ENCODE measurements at regions not wholly inside any gene's neighbourhood (a gene's known extent, or its start where the extent isn't known, plus 50 kb on each side); places are given as distances from the start of the nearest gene placed in this dataset.

DNA sequence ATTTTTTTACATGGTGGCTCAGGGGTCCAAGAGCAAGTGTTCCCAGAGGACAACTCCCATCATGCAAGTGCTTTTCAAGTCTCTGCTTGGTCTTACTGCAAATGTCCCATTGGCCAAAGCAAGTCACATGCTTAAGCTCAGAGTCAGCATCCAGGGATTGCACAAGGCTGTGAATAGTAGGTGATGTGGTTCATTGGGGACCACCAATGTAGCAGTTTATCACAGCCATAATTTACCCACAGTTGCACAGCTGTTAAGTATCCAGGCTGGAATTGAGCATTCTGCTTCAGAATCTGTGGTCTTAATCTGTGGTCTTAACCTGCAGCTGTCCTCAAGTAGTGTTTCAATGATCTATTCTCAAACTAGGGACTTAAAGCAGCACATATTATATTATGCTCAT, 71.4 kb upstream of the PLCL2 start:
- Histone ChIP-seq H3K79me2 (replicated peaks; ENCODE audit: insufficient read depth, low read length) (no peaks in the 10 kb centered on the region), H2AFZ (ENCODE audit: low read depth, low read length) (no peak overlapping the region), H3K4me3 (ENCODE audit: low read length) (peak overlapping the region; percentile 22), H3K27ac (ENCODE audit: low read length) (no peak overlapping the region), H3K4me2 (ENCODE audit: low read length) (no peak overlapping the region), H3K36me3 (ENCODE audit: insufficient read depth, low read length) (no peaks in the 10 kb centered on the region), H3K9me2 (ENCODE audit: insufficient read depth, low read length) (no peaks in the 10 kb centered on the region), H3K9ac (ENCODE audit: low read length) (no peak overlapping the region), H3K27me3 (ENCODE audit: insufficient read depth, low read depth, low read length) (no peaks in the 10 kb centered on the region), H3F3A (ENCODE audit: insufficient read depth, low read length, poor library complexity, severe bottlenecking) (no peaks in the 10 kb centered on the region), H3K9me3 (ENCODE audit: low read length) (no peaks in the 10 kb centered on the region), H4K20me1 (ENCODE audit: insufficient read depth) (no peaks in the 10 kb centered on the region)
- no peak for TF ChIP-seq EP300 (conservative IDR thresholded peaks at IDR 0.05; ENCODE audit: poor library complexity, severe bottlenecking)
- TF ChIP-seq RAD21 (conservative IDR thresholded peaks at IDR 0.05), result no peak
- TF ChIP-seq SMC3 (conservative IDR thresholded peaks at IDR 0.05; ENCODE audit: poor library complexity), result no peak
- TF ChIP-seq MXI1 (conservative IDR thresholded peaks at IDR 0.05; ENCODE audit: poor library complexity, severe bottlenecking), result no peak
- TF ChIP-seq REST (IDR thresholded peaks at IDR 0.05; ENCODE audit: borderline replicate concordance), result no peak
- no peak for TF ChIP-seq POLR2AphosphoS5 (IDR thresholded peaks at IDR 0.05)
- no peak for TF ChIP-seq EZH2 (IDR thresholded peaks at IDR 0.05; ENCODE audit: borderline replicate concordance, insufficient read depth, low read length, poor library complexity, severe bottlenecking)
- TF ChIP-seq, protein P1, sequence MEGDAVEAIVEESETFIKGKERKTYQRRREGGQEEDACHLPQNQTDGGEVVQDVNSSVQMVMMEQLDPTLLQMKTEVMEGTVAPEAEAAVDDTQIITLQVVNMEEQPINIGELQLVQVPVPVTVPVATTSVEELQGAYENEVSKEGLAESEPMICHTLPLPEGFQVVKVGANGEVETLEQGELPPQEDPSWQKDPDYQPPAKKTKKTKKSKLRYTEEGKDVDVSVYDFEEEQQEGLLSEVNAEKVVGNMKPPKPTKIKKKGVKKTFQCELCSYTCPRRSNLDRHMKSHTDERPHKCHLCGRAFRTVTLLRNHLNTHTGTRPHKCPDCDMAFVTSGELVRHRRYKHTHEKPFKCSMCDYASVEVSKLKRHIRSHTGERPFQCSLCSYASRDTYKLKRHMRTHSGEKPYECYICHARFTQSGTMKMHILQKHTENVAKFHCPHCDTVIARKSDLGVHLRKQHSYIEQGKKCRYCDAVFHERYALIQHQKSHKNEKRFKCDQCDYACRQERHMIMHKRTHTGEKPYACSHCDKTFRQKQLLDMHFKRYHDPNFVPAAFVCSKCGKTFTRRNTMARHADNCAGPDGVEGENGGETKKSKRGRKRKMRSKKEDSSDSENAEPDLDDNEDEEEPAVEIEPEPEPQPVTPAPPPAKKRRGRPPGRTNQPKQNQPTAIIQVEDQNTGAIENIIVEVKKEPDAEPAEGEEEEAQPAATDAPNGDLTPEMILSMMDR (IDR thresholded peaks at IDR 0.05; ENCODE audit: poor library complexity, severe bottlenecking), result no peak
- TF ChIP-seq TAF1 (IDR thresholded peaks at IDR 0.05; ENCODE audit: low read depth), result no peak

DNA sequence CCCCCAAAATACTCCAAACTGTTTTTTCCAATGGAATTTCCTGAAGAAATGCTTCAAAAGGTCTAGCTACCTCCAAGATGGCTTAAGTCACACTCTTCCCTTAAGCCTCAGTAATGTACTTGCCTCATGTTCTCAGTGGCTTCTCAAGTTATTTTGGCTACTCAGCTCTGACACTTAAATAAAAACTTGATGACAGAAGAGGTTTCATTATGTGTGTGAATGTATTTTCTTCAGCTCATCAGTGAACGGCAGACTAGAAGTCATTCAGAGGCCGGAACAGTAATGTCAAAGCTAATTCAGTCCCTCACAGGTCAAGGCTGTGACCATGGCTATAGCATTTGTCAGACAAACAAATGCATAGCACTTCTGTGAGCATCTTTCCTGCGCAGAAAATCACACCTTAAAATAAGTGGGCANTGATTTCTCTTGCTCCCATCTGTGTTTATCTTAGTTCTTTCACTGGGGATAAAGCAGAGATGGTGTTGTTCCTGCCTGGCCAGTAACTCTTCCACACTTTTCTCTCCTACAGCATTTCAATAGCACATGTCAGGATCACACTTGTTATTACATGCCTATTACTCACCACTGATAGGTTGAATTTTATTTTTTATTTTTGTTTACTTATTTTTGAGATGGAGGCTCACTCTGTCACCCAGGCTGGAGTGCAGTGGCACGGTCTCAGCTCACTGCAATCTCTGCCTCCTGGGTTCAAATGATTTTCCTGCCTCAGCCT, 68.5 kb upstream of the PLCL2 start:
- no peaks in the 10 kb centered on the region for H3K36me3 ChIP-seq (ENCODE audit: insufficient read depth, low read length)
- TF ChIP-seq REST (IDR thresholded peaks at IDR 0.05; ENCODE audit: borderline replicate concordance) (no peak), POLR2AphosphoS5 (IDR thresholded peaks at IDR 0.05) (no peak), MXI1 (conservative IDR thresholded peaks at IDR 0.05; ENCODE audit: poor library complexity, severe bottlenecking) (no peak), SMC3 (conservative IDR thresholded peaks at IDR 0.05; ENCODE audit: poor library complexity) (no peak), EZH2 (IDR thresholded peaks at IDR 0.05; ENCODE audit: borderline replicate concordance, insufficient read depth, low read length, poor library complexity, severe bottlenecking) (no peak), EP300 (conservative IDR thresholded peaks at IDR 0.05; ENCODE audit: poor library complexity, severe bottlenecking) (no peak), TAF1 (IDR thresholded peaks at IDR 0.05; ENCODE audit: low read depth) (no peak), RAD21 (conservative IDR thresholded peaks at IDR 0.05) (no peak)
- TF ChIP-seq, protein P1 (IDR thresholded peaks at IDR 0.05; ENCODE audit: poor library complexity, severe bottlenecking), result no peak
- no peaks in the 10 kb centered on the region for H3K79me2 ChIP-seq (replicated peaks; ENCODE audit: insufficient read depth, low read length)
- no peaks in the 10 kb centered on the region for H3K9me2 ChIP-seq (ENCODE audit: insufficient read depth, low read length)
- no peak overlapping the region for H3K4me3 ChIP-seq (ENCODE audit: low read length)
- H3F3A ChIP-seq (ENCODE audit: insufficient read depth, low read length, poor library complexity, severe bottlenecking), result no peaks in the 10 kb centered on the region
- no peaks in the 10 kb centered on the region for H3K27me3 ChIP-seq (ENCODE audit: insufficient read depth, low read depth, low read length)
- H3K9ac ChIP-seq (ENCODE audit: low read length), result no peak overlapping the region
- no peak overlapping the region for H3K4me2 ChIP-seq (ENCODE audit: low read length)
- no peaks in the 10 kb centered on the region for H3K9me3 ChIP-seq (ENCODE audit: low read length)
- no peak overlapping the region for H3K27ac ChIP-seq (ENCODE audit: low read length)
- no peak overlapping the region for H2AFZ ChIP-seq (ENCODE audit: low read depth, low read length)
- H4K20me1 ChIP-seq (ENCODE audit: insufficient read depth), result no peaks in the 10 kb centered on the region
